GM12872 (cell line): ENCODE measurements at regions not wholly inside any gene's neighbourhood (a gene's known extent, or its start where the extent isn't known, plus 50 kb on each side); places are given as distances from the start of the nearest gene placed in this dataset.

Experiments used
- TF ChIP-seq, protein P1 (sequence below): IDR thresholded peaks from 3 replicates; pipeline ENCODE4 v1.5.1; 2011; ENCODE audit warnings: low read depth, mild to moderate bottlenecking, low read length, moderate library complexity; ENCODE audit not compliant: insufficient read depth

DNA sequence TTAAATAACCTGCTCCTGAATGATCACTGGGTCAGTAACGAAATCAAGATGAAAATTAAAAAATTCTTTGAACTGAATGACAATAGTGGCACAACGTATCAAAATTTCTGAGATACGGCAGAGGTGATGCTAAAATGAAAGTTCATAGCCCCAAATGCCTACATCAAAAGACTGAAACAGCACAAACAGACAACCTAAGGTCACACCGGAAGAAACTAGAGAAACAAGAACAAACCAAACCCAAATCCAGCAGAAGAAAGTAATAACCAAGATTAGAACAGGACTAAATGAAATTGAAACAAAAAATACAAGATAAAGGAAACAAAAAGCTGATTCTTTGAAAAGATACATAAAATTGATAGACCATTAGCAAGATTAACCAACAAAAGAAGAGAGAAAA, 324.1 kb downstream of the RBM26 start:
- TF ChIP-seq, protein P1, sequence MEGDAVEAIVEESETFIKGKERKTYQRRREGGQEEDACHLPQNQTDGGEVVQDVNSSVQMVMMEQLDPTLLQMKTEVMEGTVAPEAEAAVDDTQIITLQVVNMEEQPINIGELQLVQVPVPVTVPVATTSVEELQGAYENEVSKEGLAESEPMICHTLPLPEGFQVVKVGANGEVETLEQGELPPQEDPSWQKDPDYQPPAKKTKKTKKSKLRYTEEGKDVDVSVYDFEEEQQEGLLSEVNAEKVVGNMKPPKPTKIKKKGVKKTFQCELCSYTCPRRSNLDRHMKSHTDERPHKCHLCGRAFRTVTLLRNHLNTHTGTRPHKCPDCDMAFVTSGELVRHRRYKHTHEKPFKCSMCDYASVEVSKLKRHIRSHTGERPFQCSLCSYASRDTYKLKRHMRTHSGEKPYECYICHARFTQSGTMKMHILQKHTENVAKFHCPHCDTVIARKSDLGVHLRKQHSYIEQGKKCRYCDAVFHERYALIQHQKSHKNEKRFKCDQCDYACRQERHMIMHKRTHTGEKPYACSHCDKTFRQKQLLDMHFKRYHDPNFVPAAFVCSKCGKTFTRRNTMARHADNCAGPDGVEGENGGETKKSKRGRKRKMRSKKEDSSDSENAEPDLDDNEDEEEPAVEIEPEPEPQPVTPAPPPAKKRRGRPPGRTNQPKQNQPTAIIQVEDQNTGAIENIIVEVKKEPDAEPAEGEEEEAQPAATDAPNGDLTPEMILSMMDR = no peak

DNA sequence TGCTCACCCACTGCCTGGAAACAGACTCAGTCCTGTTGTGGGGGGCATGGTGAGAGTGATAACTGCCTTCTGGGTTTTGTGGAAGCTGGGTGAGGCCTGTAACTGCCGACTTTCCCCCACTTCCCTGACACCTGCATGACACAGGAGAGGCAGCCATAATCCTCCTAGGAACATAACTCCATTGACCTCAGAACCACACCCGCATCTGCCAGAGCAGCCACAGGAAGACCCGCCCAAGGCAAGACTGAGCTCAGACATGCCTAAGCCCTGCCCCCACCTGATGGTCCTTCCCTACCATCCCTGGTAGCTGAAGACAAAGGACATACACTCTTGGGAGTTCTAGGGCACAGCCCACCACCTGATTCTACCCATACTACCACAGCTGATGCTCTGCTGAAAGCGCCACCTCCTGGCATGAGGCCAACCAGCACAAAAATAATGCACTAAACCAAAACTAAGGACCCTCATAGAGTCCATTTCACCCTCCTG, 326.7 kb downstream of the RBM26 start:
- TF ChIP-seq, protein P1 = no peak

- TF ChIP-seq, protein P1 = no peak
Observed at GRCh38 chr13:79075703-79076102, 330.4 kb downstream of the RBM26 start.

DNA sequence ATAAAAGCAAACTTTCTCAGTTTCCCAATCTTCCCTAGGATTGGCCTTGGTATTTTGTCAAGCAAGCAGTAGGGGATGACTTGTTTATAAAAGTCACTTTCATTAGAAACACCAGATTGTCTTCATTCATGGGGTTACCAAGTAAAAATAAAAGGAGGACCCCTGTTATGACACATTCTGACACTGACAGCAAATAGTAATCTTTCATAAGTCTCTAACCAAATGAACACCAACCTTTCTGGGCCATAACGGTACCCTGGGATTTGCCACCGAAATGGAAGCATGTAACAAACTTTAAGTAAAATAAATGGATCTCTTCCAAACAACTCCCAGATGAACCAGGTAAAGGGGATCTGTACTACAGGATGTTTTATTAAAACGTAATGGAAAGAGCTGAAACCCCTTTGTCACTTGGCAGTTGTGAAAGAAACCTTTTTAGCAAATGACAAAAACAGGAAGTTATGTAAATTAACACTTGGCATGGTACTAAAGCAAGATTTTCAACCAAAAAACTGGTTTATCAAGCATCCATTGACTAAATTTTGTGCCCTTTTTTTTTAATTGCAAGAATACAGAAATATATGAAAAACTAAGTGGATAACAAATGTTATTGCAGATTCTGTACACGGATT, 335.6 kb downstream of the RBM26 start:
- TF ChIP-seq, protein P1 = no peak

DNA sequence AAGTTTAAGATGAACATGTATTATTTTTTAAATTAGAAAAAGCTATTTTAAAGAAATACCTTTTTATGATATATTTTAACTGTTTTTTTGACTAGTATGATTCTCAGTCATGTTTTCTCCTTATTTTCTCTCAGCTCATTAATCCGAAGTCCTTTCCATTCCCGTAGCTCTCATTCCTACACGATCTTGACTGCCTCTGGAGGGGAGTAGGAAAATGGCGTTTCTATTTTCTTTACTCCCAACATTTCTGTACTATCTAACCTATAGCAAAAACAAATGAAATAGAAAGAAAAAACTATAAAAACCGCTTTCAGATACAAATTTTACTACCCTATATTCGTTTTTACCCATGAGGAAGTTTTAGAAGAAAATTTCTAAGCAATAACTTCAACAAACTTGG, 343.8 kb downstream of the RBM26 start:
- TF ChIP-seq, protein P1 = no peak

- TF ChIP-seq, protein P1 = no peak
Observed at GRCh38 chr13:79060216-79060615, 345.8 kb downstream of the RBM26 start.

GRCh38 chr13:79056706-79057105, 349.3 kb downstream of the RBM26 start:
- TF ChIP-seq, protein P1 = no peak
